Astrocyte (in vitro differentiated cells and primary cell): ENCODE measurements at regions not wholly inside any gene's neighbourhood (a gene's known extent, or its start where the extent isn't known, plus 50 kb on each side); places are given as distances from the start of the nearest gene placed in this dataset.
A peak's percentile ranks its signal among the peaks of the same experiment; 100 is the strongest.

Source experiments
- DNase-seq: peaks from one replicate; pipeline ENCODE4 v3.0.0-alpha.2; 2010; ENCODE audit warnings: low read depth
- FAIRE-seq: peaks from 2 replicates; lab custom pipeline; 2011; peaks lifted over from hg19 to GRCh38; lab: Jason Lieb, UNC
- H2AFZ ChIP-seq: 2 replicates; pipeline ENCODE4 v1.6.0; 2012; ENCODE audit warnings: low read depth, low read length, inconsistent platforms
- H3K27ac ChIP-seq: 2 replicates; pipeline ENCODE4 v1.5.1; 2011; ENCODE audit warnings: low read depth, low read length, inconsistent platforms
- H3K27me3 ChIP-seq: 2 replicates; pipeline ENCODE4 v1.6.0; 2011; ENCODE audit warnings: low read length, inconsistent platforms; ENCODE audit not compliant: insufficient read depth
- H3K36me3 ChIP-seq: 2 replicates; pipeline ENCODE4 v1.5.1; 2011; ENCODE audit warnings: low read length, inconsistent platforms; ENCODE audit not compliant: insufficient read depth
- H3K4me1 ChIP-seq: 2 replicates; pipeline ENCODE4 v1.5.1; 2011; ENCODE audit warnings: low read length, inconsistent platforms; ENCODE audit not compliant: insufficient read depth
- H3K4me2 ChIP-seq: 2 replicates; pipeline ENCODE4 v1.6.0; 2012; ENCODE audit warnings: low read length, inconsistent platforms
- H3K4me3 ChIP-seq: 2 replicates; pipeline ENCODE4 v1.5.1; 2011; ENCODE audit warnings: low read depth, mild to moderate bottlenecking, low read length, inconsistent platforms; ENCODE audit not compliant: insufficient read depth
- H3K79me2 ChIP-seq: 2 replicates; pipeline ENCODE4 v1.6.0; 2012; ENCODE audit warnings: mild to moderate bottlenecking, low read length, inconsistent platforms; ENCODE audit not compliant: insufficient read depth
- H3K9ac ChIP-seq: 2 replicates; pipeline ENCODE4 v1.6.0; 2012; ENCODE audit warnings: mild to moderate bottlenecking, low read length, inconsistent platforms
- H3K9me3 ChIP-seq: 2 replicates; pipeline ENCODE4 v1.5.1; 2012; ENCODE audit warnings: low read depth, mild to moderate bottlenecking, low read length, inconsistent platforms; ENCODE audit not compliant: insufficient read depth
- H4K20me1 ChIP-seq: 2 replicates; pipeline ENCODE4 v1.6.0; 2012; ENCODE audit warnings: low read length, inconsistent platforms; ENCODE audit not compliant: insufficient read depth
- H3K27ac Mint-ChIP-seq: one replicate; pipeline ENCODE4 v1.8.0; 2021; ENCODE audit warnings: mild to moderate bottlenecking, mixed read lengths; ENCODE audit not compliant: unreplicated experiment
- H3K27me3 Mint-ChIP-seq: one replicate; pipeline ENCODE4 v1.8.0; 2021; ENCODE audit warnings: low read depth, mixed read lengths; ENCODE audit not compliant: unreplicated experiment
- H3K36me3 Mint-ChIP-seq: one replicate; pipeline ENCODE4 v1.8.0; 2021; ENCODE audit warnings: low read depth, mixed read lengths; ENCODE audit not compliant: unreplicated experiment
- H3K4me1 Mint-ChIP-seq: one replicate; pipeline ENCODE4 v1.8.0; 2021; ENCODE audit warnings: low read depth, mixed read lengths; ENCODE audit not compliant: unreplicated experiment
- H3K4me3 Mint-ChIP-seq: one replicate; pipeline ENCODE4 v1.8.0; 2021; ENCODE audit warnings: mild to moderate bottlenecking, moderate library complexity, mixed read lengths; ENCODE audit not compliant: unreplicated experiment
- H3K9me3 Mint-ChIP-seq: one replicate; pipeline ENCODE4 v1.8.0; 2021; ENCODE audit warnings: mild to moderate bottlenecking, mixed read lengths; ENCODE audit not compliant: unreplicated experiment
- CTCF ChIP-seq: IDR thresholded peaks from 2 replicates; pipeline ENCODE4 v1.5.1; 2011; ENCODE audit warnings: low read depth, mild to moderate bottlenecking, inconsistent platforms, low read length, moderate library complexity; ENCODE audit not compliant: insufficient read depth
- EZH2 ChIP-seq: IDR thresholded peaks from 2 replicates; pipeline ENCODE4 v1.6.1; 2012; ENCODE audit warnings: mild to moderate bottlenecking, low read length, inconsistent platforms; ENCODE audit not compliant: insufficient read depth

DNA sequence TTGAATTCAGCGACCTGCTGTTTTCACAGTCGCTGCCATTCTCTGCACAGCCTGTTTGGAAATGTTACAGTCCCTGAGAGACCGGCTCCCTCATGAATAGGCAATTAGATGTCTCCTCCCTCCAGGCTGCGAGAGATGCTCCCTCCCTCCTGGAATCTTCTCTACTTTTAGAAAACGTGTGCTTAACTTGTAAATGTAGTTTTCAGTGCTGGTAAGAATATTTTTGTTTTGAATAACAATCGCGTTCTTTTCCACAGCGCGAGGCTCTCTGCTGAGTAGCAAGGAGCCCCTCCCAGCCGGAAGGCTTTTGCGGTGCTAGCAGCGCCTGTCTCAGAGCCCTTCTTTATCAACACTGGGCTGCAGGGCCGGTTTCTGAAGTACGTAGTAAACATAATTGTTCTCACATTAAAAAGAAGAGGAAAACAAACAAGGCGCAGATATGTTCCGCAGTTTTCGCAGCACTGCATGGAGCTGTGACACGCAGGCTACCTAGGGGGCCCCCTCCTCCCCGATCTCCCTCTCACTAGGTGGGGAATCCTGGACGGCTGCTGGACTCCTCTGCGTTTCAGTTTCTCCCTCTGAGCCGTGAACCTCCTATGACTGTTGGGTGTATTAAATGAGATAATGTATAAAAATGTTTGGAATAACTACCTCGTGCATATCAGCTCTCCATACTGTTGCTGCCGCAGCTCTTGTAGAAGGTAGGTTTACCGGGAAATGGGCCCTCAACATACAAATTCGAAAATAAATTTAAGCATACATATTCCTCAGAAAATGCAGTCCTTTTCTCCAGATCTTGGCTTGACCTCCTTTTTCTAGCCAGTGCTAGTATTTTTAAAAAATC lies 79.0 kb upstream of the SPACA1 start:
- peak; percentile 4 for DNase-seq
- Mint-ChIP-seq H3K36me3 (no peaks in the 10 kb centered on the region), H3K9me3 (peaks cover 5% of the 10 kb centered on the region), H3K4me1 (no peaks in the 10 kb centered on the region), H3K27me3 (peaks cover 6% of the 10 kb centered on the region), H3K4me3 (no peak overlapping the region), H3K27ac (no peak overlapping the region)
- no peak for FAIRE-seq
- Histone ChIP-seq H3K27me3 (peaks cover 13% of the 10 kb centered on the region), H3K9me3 (no peaks in the 10 kb centered on the region), H2AFZ (peak overlapping the region; percentile 80), H3K9ac (peak overlapping the region; percentile 55), H3K4me3 (peak overlapping the region; percentile 59), H3K4me1 (no peaks in the 10 kb centered on the region), H3K27ac (no peak overlapping the region), H3K4me2 (peak overlapping the region; percentile 88), H3K36me3 (no peaks in the 10 kb centered on the region), H4K20me1 (no peaks in the 10 kb centered on the region), H3K79me2 (no peaks in the 10 kb centered on the region)
- TF ChIP-seq CTCF: no peak
- no peak for TF ChIP-seq EZH2

DNA sequence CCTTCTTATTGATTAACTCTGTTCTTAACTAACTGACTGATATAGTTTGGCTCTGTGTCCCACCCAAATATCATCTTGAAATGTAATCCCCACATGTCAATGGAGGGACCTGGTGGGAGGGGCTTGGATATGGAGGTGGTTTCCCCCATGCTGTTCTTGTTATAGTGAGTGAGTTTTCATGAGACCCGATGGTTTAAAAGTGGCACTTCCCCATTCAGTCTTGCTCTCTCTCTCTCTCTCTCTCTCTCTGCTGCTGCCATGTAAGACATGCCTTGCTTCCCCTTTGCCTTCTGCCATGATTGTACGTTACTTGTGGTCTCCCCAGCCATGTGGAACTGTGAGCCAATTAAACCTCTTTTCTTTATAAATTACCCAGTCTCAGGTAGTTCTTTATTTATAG lies 81.8 kb upstream of the SPACA1 start:
- no peak overlapping the region for H3K9ac ChIP-seq
- H3K9me3 Mint-ChIP-seq: peaks cover 3% of the 10 kb centered on the region
- TF ChIP-seq EZH2 (no peak), CTCF (no peak)
- H3K9me3 ChIP-seq: no peaks in the 10 kb centered on the region
- no peak overlapping the region for H3K4me3 Mint-ChIP-seq
- H3K4me3 ChIP-seq: no peak overlapping the region
- no peak for FAIRE-seq
- no peaks in the 10 kb centered on the region for H4K20me1 ChIP-seq
- H3K27me3 ChIP-seq: peaks cover 13% of the 10 kb centered on the region
- no peaks in the 10 kb centered on the region for H3K36me3 ChIP-seq
- H3K27me3 Mint-ChIP-seq: peaks cover 6% of the 10 kb centered on the region
- no peaks in the 10 kb centered on the region for H3K79me2 ChIP-seq
- no peaks in the 10 kb centered on the region for H3K36me3 Mint-ChIP-seq
- DNase-seq: no peak
- no peak overlapping the region for H3K4me2 ChIP-seq
- H3K27ac ChIP-seq: no peak overlapping the region
- H3K27ac Mint-ChIP-seq: no peak overlapping the region
- no peaks in the 10 kb centered on the region for H3K4me1 Mint-ChIP-seq
- no peak overlapping the region for H2AFZ ChIP-seq
- H3K4me1 ChIP-seq: no peaks in the 10 kb centered on the region

DNA sequence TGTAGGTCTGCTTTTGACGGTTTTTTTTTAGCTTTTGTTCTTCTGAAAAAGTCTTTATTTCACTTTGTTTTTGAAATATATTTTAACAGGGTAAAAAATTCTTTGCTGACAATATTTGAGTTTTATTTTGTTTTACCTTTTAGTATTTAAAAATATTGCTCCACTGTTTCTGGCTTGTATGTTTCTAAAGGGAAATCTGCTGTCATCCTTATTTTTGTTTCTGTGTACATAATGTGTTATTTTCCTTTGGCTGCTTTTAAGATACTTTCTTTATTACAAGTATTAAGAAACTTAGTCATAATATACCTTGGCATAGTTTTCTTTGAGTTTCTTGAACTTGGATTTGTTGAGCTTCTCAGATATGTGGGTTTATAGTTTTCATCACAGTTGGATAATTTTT lies 88.6 kb upstream of the SPACA1 start:
- H3K27ac ChIP-seq: no peak overlapping the region
- no peaks in the 10 kb centered on the region for H3K9me3 ChIP-seq
- Mint-ChIP-seq H3K27me3 (no peaks in the 10 kb centered on the region), H3K27ac (no peak overlapping the region), H3K4me3 (no peak overlapping the region), H3K36me3 (no peaks in the 10 kb centered on the region), H3K4me1 (no peaks in the 10 kb centered on the region), H3K9me3 (no peaks in the 10 kb centered on the region)
- no peak overlapping the region for H3K4me2 ChIP-seq
- H3K4me1 ChIP-seq: no peaks in the 10 kb centered on the region
- H2AFZ ChIP-seq: no peak overlapping the region
- H4K20me1 ChIP-seq: no peaks in the 10 kb centered on the region
- DNase-seq (no peak), FAIRE-seq (no peak)
- no peaks in the 10 kb centered on the region for H3K36me3 ChIP-seq
- no peak overlapping the region for H3K9ac ChIP-seq
- H3K4me3 ChIP-seq: no peak overlapping the region
- TF ChIP-seq EZH2: no peak
- no peak for TF ChIP-seq CTCF
- H3K79me2 ChIP-seq: no peaks in the 10 kb centered on the region
- H3K27me3 ChIP-seq: no peaks in the 10 kb centered on the region
